GM21360 (cell line): ENCODE measurements at regions not wholly inside any gene's neighbourhood (a gene's known extent, or its start where the extent isn't known, plus 50 kb on each side); places are given as distances from the start of the nearest gene placed in this dataset.

ENCODE experiments used
- ATAC-seq: cut with Tn5 transposase; IDR thresholded peaks from one replicate; pipeline ENCODE4 v1.9.1; 2021; ENCODE audit warnings: mild to moderate bottlenecking, moderate library complexity; ENCODE audit not compliant: unreplicated experiment

GRCh38 chr9:16328349-16328748 is 542.1 kb downstream of the BNC2 start:
- ATAC-seq = no peak

GRCh38 chr9:16329671-16330113 is 540.8 kb downstream of the BNC2 start:
- ATAC-seq = no peak

GRCh38 chr9:16331031-16331430 is 539.4 kb downstream of the BNC2 start:
- ATAC-seq = no peak

- ATAC-seq = no peak
Observed at GRCh38 chr9:16331527-16331926, 538.9 kb downstream of the BNC2 start.

- ATAC-seq = no peak
Observed at GRCh38 chr9:16333691-16334090, 536.8 kb downstream of the BNC2 start.

- ATAC-seq = no peak
Observed at GRCh38 chr9:16335788-16336580, 534.5 kb downstream of the BNC2 start.

GRCh38 chr9:16336833-16337232 is 533.6 kb downstream of the BNC2 start:
- no peak for ATAC-seq

- no peak for ATAC-seq
Observed at GRCh38 chr9:16337322-16338029, 533.0 kb downstream of the BNC2 start.

GRCh38 chr9:16341177-16341576 is 529.3 kb downstream of the BNC2 start:
- no peak for ATAC-seq

GRCh38 chr9:16342246-16343020 is 528.0 kb downstream of the BNC2 start:
- ATAC-seq = no peak

- ATAC-seq = no peak
Observed at GRCh38 chr9:16343249-16344237, 526.9 kb downstream of the BNC2 start.

GRCh38 chr9:16344343-16344742 is 526.1 kb downstream of the BNC2 start:
- no peak for ATAC-seq

- no peak for ATAC-seq
Observed at GRCh38 chr9:16345902-16346301, 524.6 kb downstream of the BNC2 start.

- ATAC-seq = no peak
Observed at GRCh38 chr9:16347886-16348285, 522.6 kb downstream of the BNC2 start.

GRCh38 chr9:16348531-16348930 is 521.9 kb downstream of the BNC2 start:
- ATAC-seq = no peak

- ATAC-seq = no peak
Observed at GRCh38 chr9:16352251-16352650, 518.2 kb downstream of the BNC2 start.

GRCh38 chr9:16352791-16353401 is 517.6 kb downstream of the BNC2 start:
- no peak for ATAC-seq

GRCh38 chr9:16356196-16356765 is 514.2 kb downstream of the BNC2 start:
- no peak for ATAC-seq

- ATAC-seq = no peak
Observed at GRCh38 chr9:16357828-16358227, 512.6 kb downstream of the BNC2 start.

GRCh38 chr9:16358751-16359150 is 511.7 kb downstream of the BNC2 start:
- no peak for ATAC-seq
